Superior temporal gyrus (tissue), 1 donor: ENCODE measurements at regions not wholly inside any gene's neighbourhood (a gene's known extent, or its start where the extent isn't known, plus 50 kb on each side); places are given as distances from the start of the nearest gene placed in this dataset.
"Not testable (repeated sequence)": the region's sequence is repeated elsewhere in the genome, so short reads cannot be mapped to it uniquely, and the experiment has no call there.

Experiments used
- DNase-seq: peaks from one replicate; pipeline ENCODE4 v3.0.0-alpha.2; 2016; ENCODE audit errors: extremely low spot score

- DNase-seq: no peak
Observed at GRCh38 chr5:68067976-68068603, 147.5 kb upstream of the PIK3R1 start.

GRCh38 chr5:68067291-68067690 lies 148.3 kb upstream of the PIK3R1 start:
- DNase-seq: no peak

GRCh38 chr5:68066277-68066955 lies 149.1 kb upstream of the PIK3R1 start:
- no peak for DNase-seq

GRCh38 chr5:68065321-68065720 lies 150.2 kb upstream of the PIK3R1 start:
- not testable (repeated sequence) for DNase-seq

- DNase-seq: no peak
Observed at GRCh38 chr5:68060382-68060781, 155.2 kb upstream of the PIK3R1 start.

- no peak for DNase-seq
Observed at GRCh38 chr5:68057191-68057590, 158.4 kb upstream of the PIK3R1 start.

- no peak for DNase-seq
Observed at GRCh38 chr5:68055686-68056085, 159.9 kb upstream of the PIK3R1 start.

- no peak for DNase-seq
Observed at GRCh38 chr5:68054638-68055037, 160.9 kb upstream of the PIK3R1 start.

GRCh38 chr5:68053202-68053601 lies 162.4 kb upstream of the PIK3R1 start:
- no peak for DNase-seq

GRCh38 chr5:68049053-68049713 lies 166.4 kb upstream of the PIK3R1 start:
- no peak for DNase-seq

- no peak for DNase-seq
Observed at GRCh38 chr5:68048516-68048915, 167.0 kb upstream of the PIK3R1 start.

GRCh38 chr5:68048054-68048453 lies 167.5 kb upstream of the PIK3R1 start:
- not testable (repeated sequence) for DNase-seq

GRCh38 chr5:68047035-68047434 lies 168.5 kb upstream of the PIK3R1 start:
- DNase-seq: no peak

GRCh38 chr5:68046445-68046844 lies 169.1 kb upstream of the PIK3R1 start:
- DNase-seq: no peak

GRCh38 chr5:68041293-68041692 lies 174.3 kb upstream of the PIK3R1 start:
- no peak for DNase-seq

GRCh38 chr5:68037546-68037945 lies 178.0 kb upstream of the PIK3R1 start:
- no peak for DNase-seq

- DNase-seq: no peak
Observed at GRCh38 chr5:68033961-68034571, 181.5 kb upstream of the PIK3R1 start.

GRCh38 chr5:68033029-68033428 lies 182.5 kb upstream of the PIK3R1 start:
- no peak for DNase-seq

GRCh38 chr5:68032216-68032762 lies 183.3 kb upstream of the PIK3R1 start:
- DNase-seq: no peak

- DNase-seq: no peak
Observed at GRCh38 chr5:68028131-68028727, 187.3 kb upstream of the PIK3R1 start.

GRCh38 chr5:68027519-68027918 lies 188.0 kb upstream of the PIK3R1 start:
- no peak for DNase-seq
